Right lobe of liver (tissue), 6 donors: ENCODE measurements at regions not wholly inside any gene's neighbourhood (a gene's known extent, or its start where the extent isn't known, plus 50 kb on each side); places are given as distances from the start of the nearest gene placed in this dataset.

ENCODE experiments used
- ATAC-seq, 4 donors: fragments of 200-7000 bp; cut with Tn5 transposase; one replicate each; pipeline ENCODE4 v1.9.1; 2020; ENCODE audit warnings: mild to moderate bottlenecking in 4 of 4, moderate library complexity in 4 of 4
- DNase-seq, 3 donors: peaks; one replicate each; pipeline ENCODE4 v3.0.0-alpha.2; 2020
- H3K27ac ChIP-seq, 3 donors: fragments of 200-600 bp; one replicate each; pipeline ENCODE4 v1.8.0; 2022
- H3K27me3 ChIP-seq, 2 donors: fragments of 200-600 bp; one replicate each; pipeline ENCODE4 v1.8.0; 2022
- H3K36me3 ChIP-seq, 4 donors: fragments of 200-600 bp; sonication (generic) in 1 of 4; one replicate each; pipeline versions ENCODE4 v1.5.1 to v1.8.0; 2017 to 2022; ENCODE audit warnings: control low read depth in 1 of 4
- H3K4me1 ChIP-seq, 4 donors: fragments of 200-600 bp; sonication (generic) in 1 of 4; one replicate each; pipeline versions ENCODE4 v1.5.1 to v1.8.0; 2017 to 2022; ENCODE audit warnings: control low read depth in 1 of 4
- H3K4me3 ChIP-seq, 3 donors: fragments of 200-600 bp; one replicate each; pipeline ENCODE4 v1.8.0; 2022
- H3K9me3 ChIP-seq, 4 donors: fragments of 200-600 bp; sonication (generic) in 1 of 4; one replicate each; pipeline versions ENCODE4 v1.5.1 to v1.8.0; 2017 to 2022; ENCODE audit warnings: control low read depth in 1 of 4
- POLR2A ChIP-seq: fragments of 450-650 bp; IDR thresholded peaks from one replicate; pipeline ENCODE4 v1.6.1; 2017; ENCODE audit warnings: antibody characterized with exemption, mild to moderate bottlenecking
- WGBS: methylation state at CpG from one replicate; pipeline ENCODE4 v1.1.6; 2018; ENCODE audit warnings: low coverage, low lambda C conversion rate; ENCODE audit not compliant: insufficient coverage; ENCODE audit errors: missing lambda C conversion rate; 5-methylcytosine and 5-hydroxymethylcytosine counted together
- intact Hi-C, 2 donors: fragments of 100-400 bp; cut with DNase I; formaldehyde crosslinking; loops; one replicate each; pipeline versions ENCODE4 v1.11.2 to v1.14.1; 2022
- TF ChIP-seq, protein P1 (sequence below), 4 donors: fragments of 200-600 bp in 3 of 4; fragments of 450-650 bp in 1 of 4; IDR thresholded peaks; one replicate each; pipeline versions ENCODE4 v1.5.1 to v1.8.0; 2016 to 2022; ENCODE audit warnings: antibody characterized with exemption in 4 of 4, mild to moderate bottlenecking in 2 of 4
- donor health status: DM: no; HTN: yes; CAD: no.
- donor health status: DM: no; HTN: no; CAD: no.
- donor health status: DM: no; HTN: no; CAD: no.
- donor health status: DM: no; HTN: yes; CAD: no.
- donor health status: DM: no; HTN: yes; CAD: no.

GRCh38 chr15:69909719-69910444, 187.8 kb downstream of the TLE3 start:
- WGBS: 47% methylated on average over 5 of the region's 7 CpGs
- intact Hi-C loops: no loop called here
- TF ChIP-seq, protein P1, sequence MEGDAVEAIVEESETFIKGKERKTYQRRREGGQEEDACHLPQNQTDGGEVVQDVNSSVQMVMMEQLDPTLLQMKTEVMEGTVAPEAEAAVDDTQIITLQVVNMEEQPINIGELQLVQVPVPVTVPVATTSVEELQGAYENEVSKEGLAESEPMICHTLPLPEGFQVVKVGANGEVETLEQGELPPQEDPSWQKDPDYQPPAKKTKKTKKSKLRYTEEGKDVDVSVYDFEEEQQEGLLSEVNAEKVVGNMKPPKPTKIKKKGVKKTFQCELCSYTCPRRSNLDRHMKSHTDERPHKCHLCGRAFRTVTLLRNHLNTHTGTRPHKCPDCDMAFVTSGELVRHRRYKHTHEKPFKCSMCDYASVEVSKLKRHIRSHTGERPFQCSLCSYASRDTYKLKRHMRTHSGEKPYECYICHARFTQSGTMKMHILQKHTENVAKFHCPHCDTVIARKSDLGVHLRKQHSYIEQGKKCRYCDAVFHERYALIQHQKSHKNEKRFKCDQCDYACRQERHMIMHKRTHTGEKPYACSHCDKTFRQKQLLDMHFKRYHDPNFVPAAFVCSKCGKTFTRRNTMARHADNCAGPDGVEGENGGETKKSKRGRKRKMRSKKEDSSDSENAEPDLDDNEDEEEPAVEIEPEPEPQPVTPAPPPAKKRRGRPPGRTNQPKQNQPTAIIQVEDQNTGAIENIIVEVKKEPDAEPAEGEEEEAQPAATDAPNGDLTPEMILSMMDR (IDR thresholded peaks at IDR 0.05): no peak
- no peak for TF ChIP-seq POLR2A
- ATAC-seq (no peak), DNase-seq (no peak)
- no peak overlapping the region for H3K4me3 ChIP-seq
- no peaks in the 10 kb centered on the region for H3K4me1 ChIP-seq
- no peaks in the 10 kb centered on the region for H3K36me3 ChIP-seq
- H3K27ac ChIP-seq: no peak overlapping the region
- no peaks in the 10 kb centered on the region for H3K27me3 ChIP-seq
- H3K9me3 ChIP-seq: no peaks in the 10 kb centered on the region

- no peak for ATAC-seq
These were observed 187.2 kb downstream of the TLE3 start for GRCh38 chr15:69910514-69910913.

DNA sequence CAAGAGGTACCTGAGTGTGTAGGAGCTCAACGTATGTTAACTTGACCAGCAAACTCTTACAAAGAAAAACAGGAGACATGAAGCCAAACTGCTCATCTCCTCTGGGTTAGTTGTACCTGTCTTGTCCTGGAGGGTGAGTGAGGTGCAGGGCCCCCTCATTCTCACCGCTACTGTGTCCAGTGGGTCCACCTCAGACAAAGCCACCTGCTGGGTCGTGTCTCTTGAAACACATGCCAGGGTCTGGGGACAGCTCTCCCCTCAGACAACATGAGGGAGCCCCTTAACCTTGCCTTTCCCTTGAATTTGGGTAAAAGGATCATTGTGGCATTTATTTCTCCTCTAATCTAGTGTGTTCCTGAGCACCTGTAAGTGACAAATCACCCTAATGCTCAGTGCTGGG, 185.6 kb downstream of the TLE3 start:
- H3K27me3 ChIP-seq: no peaks in the 10 kb centered on the region
- no peaks in the 10 kb centered on the region for H3K36me3 ChIP-seq
- H3K9me3 ChIP-seq: no peaks in the 10 kb centered on the region
- no peak for TF ChIP-seq POLR2A
- TF ChIP-seq, protein P1 (IDR thresholded peaks at IDR 0.05): no peak
- no peak for ATAC-seq
- H3K27ac ChIP-seq: no peak overlapping the region
- 44% methylated on average over 2 of the region's 3 CpGs for WGBS
- H3K4me1 ChIP-seq: no peaks in the 10 kb centered on the region
- DNase-seq: no peak
- intact Hi-C loops: no loop called here
- no peak overlapping the region for H3K4me3 ChIP-seq

More at GRCh38 chr15:69910514-69910913, 187.2 kb downstream of the TLE3 start:
- no peak overlapping the region for H3K27ac ChIP-seq
- no peaks in the 10 kb centered on the region for H3K27me3 ChIP-seq
- no peaks in the 10 kb centered on the region for H3K4me1 ChIP-seq
- no peaks in the 10 kb centered on the region for H3K9me3 ChIP-seq
- no peak for DNase-seq
- H3K4me3 ChIP-seq: no peak overlapping the region
- intact Hi-C loops: no loop called here
- TF ChIP-seq, protein P1 (IDR thresholded peaks at IDR 0.05): no peak
- TF ChIP-seq POLR2A: no peak
- 62% methylated on average over 2 of the region's 2 CpGs for WGBS
- no peaks in the 10 kb centered on the region for H3K36me3 ChIP-seq

GRCh38 chr15:69914040-69914439, 183.7 kb downstream of the TLE3 start:
- H3K27ac ChIP-seq: no peak overlapping the region
- intact Hi-C loops: no loop called here
- H3K27me3 ChIP-seq: no peaks in the 10 kb centered on the region
- H3K36me3 ChIP-seq: no peaks in the 10 kb centered on the region
- peak in 1 of 3 donors; percentile 15 for DNase-seq
- WGBS: 46% methylated on average over 3 of the region's 9 CpGs
- H3K4me1 ChIP-seq: no peaks in the 10 kb centered on the region
- no peak overlapping the region for H3K4me3 ChIP-seq
- TF ChIP-seq, protein P1 (IDR thresholded peaks at IDR 0.05): no peak
- no peak for TF ChIP-seq POLR2A
- no peak for ATAC-seq
- H3K9me3 ChIP-seq: no peaks in the 10 kb centered on the region
